ENCODE measurements at regions not wholly inside any gene's neighbourhood (a gene's known extent, or its start where the extent isn't known, plus 50 kb on each side); places are given as distances from the start of the nearest gene placed in this dataset.
"Not testable (repeated sequence)": the region's sequence is repeated elsewhere in the genome, so short reads cannot be mapped to it uniquely, and the experiment has no call there.

DNA sequence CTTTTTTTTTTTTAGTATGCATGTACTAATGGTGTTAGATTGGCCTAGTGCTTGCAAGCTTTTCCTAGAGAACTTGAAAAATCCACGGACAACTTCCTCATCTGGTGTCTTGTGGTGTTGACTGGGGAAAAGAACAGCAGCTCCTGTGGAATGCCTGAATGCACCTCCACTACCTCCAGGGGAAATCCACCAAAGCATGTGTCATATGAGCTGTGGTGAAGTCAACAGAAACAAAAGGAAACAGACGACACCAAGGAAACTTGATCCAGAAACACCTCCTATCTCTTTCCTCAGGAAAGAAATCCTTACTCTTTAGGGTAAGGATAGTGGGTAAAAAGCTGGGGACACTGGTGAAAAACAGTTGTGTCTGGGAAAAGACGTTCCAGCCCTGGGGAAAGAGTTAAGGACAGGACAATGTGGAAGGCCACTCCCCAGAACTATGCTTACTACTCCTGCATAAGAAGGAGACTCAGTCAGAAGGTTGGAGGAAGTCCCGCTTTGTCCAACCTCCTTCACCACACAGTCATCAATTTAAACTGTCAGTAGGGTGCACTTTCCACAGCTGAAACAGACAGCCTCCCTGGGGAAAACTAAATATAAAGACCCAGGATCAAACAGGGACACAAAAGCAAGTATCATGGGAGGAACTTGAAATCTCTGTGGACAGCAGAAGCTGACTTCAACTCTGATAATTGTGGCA lies 468.8 kb downstream of the TMEM121 start:
- not testable (repeated sequence) for DNase-seq

DNA sequence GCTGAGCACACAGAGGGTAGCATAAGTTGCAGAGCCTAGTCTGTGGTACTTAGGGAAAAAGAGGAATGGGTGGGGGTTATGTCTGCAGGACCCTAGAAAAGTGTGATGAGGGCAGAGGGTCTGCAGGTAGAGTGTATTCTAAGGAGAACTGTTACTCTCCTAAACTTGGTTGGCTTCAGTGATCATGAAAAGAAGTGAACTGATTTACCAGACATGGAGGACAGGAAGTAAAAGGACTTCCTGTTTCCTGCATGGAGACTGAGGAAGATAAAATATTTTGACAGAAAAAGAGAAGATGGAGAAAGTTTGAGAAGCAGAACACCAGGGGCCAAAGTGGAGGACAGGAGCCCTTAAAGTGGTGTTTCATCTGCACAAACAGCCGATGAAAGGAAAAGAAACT lies 472.2 kb downstream of the TMEM121 start:
- not testable (repeated sequence) for DNase-seq

DNA sequence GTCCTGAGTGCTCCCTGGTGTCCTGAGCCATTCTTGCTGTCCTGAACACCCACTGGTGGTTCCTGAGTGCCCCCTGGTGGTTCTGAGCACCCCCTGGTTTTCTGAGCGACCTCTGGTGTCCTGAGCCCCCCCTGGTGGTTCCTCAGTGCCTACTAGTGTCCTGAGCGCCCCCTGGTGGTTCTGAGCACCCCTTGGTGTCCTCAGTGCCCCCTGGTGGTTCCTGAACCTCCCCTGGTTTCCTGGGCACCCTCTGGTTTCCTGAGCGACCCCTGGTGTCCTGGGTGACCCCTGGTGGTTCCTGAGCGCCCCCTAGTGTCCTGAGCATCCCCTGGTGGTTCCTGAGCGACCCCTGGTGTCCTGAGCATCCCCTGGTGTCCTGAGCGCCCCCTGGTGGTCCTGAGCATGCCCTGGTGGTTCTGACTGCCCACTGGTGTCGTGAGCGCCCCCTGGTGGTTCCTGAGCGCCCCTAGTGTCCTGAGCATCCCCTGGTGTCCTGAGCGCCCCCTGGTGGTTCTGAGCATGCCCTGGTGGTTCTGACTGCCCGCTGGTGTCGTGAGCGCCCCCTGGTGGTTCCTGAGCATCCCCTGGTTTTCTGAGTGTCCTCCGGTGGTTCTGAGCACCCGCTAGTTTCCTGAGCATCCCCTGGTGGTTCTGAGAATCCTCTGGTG lies 473.1 kb downstream of the TMEM121 start:
- no peak for DNase-seq

DNA sequence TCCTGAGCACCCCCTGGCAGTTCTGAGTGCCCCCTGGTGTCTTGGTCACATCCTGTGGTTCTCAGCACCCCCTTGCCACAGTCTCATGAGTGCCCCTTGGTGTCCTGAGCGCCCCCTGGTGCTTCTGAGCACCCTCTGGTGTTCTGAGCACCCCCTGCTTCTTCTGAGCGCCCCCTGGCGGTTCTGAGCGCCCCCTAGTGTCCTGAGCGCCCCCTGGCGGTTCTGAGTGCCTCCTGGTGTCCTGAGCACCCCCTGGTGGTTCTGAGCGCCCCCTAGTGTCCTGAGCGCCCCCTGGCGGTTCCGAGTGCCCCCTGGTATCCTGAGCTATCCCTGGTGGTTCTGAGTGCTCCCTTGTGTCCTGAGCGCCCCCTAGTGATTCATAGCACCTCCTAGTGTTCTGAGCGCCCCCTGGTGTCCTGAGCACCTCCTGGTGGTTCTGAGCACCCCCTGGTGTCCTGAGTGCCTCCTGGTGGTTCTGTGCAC lies 473.7 kb downstream of the TMEM121 start:
- DNase-seq: not testable (repeated sequence)

DNA sequence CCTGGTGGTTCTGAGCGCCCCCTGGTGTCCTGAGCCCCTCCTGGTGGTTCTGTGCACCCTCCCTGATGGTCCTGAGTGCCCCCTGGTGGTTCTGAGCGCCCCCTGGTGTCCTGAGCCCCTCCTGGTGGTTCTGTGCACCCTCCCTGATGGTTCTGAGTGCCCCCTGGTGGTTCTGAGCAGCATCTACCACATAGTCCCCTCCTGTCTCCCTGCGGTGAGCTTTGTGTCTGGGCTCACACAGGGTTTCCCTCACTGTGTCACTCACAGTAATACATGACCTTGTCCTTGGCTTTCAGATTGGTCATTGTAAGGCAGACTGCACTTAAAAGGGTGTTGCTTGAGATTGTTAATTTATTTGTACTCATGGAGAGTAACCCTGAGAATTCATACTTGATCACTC lies 474.9 kb downstream of the TMEM121 start:
- not testable (repeated sequence) for DNase-seq

DNA sequence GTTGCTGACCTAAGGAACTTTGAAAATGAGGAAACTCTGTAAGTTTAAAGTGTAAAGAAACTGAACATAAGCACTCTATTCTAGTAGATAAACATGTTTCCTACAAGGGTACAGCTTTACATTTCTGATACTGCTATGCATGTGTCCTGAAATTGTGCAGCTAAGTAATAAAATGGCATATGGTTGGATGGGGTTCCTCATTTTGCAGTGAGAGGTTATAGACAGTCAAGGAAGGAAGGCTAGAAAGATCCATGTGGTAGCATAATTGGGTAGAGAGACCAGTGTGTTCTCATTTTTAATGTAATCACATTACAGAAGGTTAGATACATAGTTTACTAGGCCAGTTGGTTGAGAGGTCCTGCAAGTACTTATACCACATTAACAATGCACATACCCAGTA lies 477.0 kb downstream of the TMEM121 start:
- no peak for DNase-seq

DNA sequence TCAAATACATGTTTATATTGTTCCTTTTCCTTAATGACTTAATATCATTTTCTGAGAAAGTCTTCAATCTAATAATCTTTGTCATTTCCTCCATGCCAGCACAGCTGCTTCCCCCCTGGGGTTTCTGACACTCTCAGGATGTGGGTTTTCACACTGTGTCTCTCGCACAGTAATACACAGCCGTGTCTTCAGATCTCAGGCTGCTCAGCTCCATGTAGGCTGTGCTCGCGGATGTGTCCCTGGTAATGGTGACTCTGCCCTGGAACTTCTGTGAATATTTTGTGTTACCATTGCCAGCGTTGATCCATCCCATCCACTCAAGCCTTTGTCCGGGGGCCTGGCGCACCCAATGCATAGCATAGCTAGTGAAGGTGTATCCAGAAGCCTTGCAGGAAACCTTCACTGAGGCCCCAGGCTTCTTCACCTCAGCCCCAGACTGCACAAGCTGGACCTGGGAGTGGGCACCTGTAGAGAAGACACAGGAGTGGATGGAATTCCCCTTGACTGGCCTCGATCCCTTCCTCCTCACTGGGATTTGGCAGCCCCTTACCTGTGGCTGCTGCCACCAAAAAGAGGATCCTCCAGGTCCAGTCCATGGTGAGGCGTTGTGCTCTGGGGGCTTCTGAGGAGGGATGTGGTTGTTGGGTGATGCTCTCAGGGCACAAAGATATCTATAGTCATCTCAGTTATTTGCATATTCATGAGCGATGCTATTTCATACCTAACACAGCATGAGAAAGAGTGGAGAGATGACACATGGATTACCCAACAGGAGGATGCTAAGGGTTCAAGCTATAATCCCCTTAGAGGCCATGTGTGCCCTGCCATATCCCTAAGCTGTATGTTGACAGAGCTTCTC lies 478.8 kb downstream of the TMEM121 start:
- not testable (repeated sequence) for DNase-seq

DNA sequence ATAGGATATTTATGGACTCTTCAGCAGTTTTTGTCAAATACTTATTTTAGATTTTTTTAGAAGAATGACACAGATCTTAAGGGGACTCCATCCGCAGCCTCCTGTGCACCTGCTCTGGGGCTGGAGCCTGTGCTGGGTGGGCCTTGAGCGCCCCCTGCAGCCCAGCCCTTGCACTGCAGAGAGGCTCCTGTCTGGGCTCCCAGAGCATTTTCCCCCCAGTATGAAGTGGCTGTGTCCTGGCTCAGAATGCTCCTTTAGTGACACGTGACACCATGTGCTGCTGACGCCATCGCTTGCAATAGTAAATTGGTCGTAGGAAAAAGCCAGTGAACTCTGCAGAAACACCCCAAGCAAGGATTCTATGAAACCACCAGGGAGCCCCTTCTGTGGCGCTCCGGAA lies 479.7 kb downstream of the TMEM121 start:
- not testable (repeated sequence) for DNase-seq

DNA sequence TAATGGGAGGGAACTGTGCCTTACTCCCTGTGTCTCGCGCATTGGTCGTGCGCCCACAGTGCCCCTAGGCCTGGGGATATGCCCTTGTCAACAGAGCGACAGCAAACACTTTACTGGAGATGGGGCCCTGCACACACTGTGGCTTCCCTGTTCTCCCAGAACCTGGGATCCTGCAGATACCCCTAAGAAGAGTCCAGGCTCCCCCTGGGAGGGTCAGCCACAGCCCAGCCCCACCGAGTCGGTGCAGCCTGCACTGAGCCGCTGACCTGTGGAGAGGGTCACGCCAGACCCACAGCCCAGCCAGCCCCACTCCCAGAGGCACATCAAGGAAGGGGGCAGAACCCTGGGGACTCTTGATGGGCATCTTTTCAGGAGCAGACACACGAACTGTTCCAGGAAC lies 480.3 kb downstream of the TMEM121 start:
- not testable (repeated sequence) for DNase-seq

DNA sequence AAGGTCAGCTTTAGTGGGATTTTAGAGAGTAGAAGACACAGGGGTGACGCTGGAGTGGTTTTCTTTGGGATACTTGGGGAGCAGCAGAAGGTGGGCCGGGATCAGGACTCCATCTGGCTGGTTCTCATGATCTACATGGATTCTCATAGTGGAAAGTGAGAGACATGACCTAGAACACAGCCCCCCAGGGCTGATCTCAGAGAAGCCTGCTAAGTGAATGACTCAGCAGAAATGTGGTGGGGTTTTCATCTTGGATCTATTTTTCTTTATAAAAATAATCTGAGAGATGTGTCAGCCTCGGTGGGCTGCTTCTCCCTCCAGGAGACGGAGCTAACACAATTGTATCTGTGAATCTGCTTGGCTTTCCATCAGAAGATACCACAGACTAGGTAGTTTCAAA lies 484.4 kb downstream of the TMEM121 start:
- DNase-seq: no peak

DNA sequence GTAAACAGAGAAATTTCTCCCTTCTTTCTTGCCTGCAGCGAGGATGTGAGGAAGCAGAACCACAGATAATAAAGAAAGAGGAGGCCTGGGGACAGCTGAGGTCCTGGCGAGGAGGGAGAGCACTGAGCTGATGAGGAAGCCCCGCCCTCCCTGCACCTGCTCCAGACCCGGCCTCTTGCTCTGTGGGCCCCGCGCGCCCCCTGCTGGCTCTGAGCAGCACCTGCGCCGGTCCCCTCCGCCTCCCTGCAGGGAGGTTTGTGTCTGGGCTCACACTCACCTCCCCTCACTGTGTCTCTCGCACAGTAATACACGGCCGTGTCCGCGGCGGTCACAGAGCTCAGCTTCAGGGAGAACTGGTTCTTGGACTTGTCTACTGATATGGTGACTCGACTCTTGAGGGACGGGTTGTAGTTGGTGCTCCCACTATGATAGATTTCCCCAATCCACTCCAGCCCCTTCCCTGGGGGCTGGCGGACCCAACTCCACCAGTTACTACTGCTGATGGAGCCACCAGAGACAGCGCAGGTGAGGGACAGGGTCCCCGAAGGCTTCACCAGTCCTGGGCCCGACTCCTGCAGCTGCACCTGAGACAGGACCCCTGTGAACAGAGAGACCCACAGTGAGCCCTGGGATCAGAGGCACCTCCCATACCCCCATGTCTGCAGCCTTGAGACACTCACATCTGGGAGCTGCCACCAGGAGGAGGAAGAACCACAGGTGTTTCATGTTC lies 485.4 kb downstream of the TMEM121 start:
- not testable (repeated sequence) for DNase-seq

DNA sequence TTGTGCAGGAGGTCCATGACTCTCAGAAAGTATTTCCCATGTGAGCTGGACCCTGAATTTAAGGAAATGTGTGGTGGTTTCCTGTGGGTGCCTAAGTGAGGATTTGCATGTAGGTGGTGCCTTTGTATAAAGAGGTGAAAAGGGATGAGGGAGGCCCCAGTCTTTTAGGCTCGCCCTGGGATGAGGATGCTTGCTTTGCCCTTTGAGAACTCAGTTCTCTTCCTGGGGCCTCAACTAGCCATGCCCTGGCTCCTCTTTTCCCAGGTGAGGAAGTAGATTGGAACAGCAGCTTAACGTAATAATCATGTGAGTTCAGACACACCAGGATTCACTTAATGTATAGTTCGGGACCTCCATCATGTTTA lies 486.0 kb downstream of the TMEM121 start:
- not testable (repeated sequence) for DNase-seq

DNA sequence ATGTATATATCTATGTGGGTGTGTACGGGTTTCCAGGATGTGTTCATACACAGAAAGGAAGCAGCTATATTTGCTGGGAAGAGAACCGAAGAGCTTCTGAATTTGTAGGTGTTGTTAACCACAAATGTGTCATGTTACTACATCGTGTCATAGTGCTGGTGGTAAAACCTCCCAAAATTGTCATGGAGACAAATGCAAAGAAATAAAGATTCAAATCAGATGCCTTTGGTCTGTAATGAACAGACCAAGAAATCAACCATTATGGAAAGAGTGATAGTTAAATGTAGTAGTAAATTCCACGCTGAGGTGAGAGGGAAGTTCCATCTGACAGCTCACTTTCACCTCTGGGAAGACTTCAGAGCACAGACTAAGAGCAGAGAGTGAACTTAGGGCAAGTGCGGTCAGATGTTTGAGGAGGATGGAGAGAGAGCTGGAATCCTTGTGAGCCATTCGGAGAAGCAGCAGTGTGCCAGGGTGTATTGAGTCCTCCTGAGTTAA lies 487.5 kb downstream of the TMEM121 start:
- DNase-seq: no peak

DNA sequence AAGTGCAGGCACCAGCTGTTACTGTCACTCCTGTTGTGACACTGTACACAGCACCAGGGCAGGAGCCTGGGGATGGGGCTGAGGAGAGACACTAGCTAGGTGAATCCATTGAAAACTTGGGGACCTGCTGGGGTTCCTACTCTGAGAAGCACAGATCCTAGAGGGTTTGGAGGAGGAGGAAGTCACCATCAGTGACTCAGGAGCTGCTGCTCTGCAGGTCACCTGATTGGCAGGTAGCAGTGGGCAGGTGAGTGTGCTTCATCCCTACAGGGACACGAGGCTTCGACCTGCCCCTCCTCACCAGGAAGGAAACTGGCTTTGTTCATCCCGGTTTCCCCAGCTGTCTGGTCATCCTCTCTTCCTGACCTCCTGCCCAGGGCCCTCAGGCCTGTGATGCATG lies 491.6 kb downstream of the TMEM121 start:
- DNase-seq: not testable (repeated sequence)

DNA sequence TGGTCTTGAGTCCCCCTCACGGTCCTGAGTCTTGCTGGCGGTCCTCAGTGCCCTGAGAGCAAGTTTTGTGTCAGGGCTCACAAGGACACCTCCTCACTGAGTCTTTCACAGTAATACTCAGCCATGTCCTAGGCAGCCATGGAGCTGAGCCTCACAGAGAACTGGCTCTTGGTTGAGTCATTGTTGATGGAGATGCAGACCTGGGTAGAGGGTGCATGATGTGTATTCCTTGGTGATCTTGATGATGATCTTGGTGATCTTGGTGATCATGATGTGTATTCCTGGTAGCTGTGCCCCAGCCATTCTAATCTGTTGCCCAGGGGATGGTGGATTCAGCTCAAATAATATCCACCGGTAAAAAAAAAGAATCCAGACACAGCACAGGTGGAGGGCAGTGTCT lies 495.4 kb downstream of the TMEM121 start:
- no peak for DNase-seq

DNA sequence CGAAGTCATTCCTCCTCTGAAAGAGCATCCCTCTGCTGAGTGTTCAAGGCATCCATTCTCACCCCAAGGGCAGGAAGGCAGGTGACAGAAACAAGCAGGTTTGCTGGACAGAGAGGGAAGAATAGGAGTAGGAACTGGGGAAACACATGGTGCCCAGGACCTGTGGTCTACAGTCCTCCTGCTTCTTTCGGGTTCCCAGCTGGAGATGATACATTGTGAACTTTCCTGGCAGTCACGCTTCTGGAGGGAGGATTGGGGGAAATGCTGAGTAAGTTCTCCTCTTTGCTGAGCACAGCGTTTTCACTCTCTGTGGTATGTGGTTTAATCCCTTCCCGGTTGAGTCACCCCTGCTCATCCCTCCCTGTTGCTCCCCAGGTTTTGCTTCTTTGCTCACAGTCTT lies 496.3 kb downstream of the TMEM121 start:
- not testable (repeated sequence) for DNase-seq

DNA sequence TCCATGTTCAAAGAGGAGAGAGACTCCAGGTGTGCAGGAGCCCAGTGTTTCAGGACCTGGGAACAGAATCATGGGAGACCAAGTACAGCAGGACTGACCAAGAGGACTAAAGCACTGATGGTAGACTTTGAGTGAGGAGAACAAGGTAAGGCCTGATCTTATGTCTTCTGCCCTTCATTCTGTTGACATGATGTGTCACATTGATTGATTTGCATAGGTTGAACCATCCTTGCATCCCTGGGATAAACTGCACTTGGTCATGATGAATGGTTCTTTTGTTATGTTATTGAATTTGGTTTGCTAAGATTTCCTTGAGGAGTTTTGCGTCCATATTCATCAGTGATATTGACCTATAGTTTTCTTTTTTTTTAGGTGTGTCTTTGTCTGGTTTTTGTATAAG lies 497.0 kb downstream of the TMEM121 start:
- DNase-seq: no peak

DNA sequence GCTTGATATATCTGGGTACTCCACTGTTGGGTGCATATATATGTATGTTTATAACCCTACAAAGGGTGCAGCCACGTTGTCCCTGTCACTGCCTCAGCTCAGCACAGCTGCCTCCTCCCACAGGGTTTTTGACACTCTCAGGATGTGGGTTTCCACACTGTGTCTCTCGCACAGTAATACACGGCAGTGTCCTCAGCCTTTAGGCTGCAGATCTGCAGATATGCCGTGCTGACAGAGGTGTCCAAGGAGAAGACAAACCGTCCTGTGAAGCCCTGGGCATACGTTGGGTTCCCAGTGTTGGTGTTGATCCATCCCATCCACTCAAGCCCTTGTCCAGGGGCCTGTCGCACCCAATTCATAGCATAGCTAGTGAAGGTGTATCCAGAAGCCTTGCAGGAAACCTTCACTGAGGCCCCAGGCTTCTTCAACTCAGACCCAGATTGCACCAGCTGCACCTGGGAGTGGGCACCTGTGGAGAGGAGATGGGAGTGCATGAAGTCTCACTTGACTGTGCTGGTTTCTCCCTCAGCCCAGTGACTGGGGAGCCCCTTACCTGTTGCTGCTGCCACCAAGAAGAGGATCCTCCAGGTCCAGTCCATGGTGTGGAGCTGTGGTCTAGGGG lies 498.7 kb downstream of the TMEM121 start:
- no peak for DNase-seq

DNA sequence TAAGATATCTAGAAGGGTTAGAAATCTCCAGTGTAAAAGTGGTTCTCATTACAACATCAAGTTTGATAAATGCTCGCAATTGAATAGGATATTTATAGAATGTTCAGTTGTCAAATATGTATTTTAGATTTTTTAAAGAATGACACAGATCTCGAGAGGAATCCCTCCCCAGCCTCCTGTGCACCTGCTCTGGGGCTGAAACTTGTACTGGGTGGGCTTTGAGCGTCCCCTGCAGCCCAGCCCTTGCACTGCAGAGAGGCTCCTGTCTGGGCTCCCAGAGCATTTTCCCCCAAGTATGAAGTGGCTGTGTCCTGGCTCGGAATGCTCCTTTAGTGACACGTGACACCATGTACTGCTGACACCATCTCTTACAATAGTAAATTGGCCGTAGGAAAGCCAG lies 499.6 kb downstream of the TMEM121 start:
- no peak for DNase-seq

DNA sequence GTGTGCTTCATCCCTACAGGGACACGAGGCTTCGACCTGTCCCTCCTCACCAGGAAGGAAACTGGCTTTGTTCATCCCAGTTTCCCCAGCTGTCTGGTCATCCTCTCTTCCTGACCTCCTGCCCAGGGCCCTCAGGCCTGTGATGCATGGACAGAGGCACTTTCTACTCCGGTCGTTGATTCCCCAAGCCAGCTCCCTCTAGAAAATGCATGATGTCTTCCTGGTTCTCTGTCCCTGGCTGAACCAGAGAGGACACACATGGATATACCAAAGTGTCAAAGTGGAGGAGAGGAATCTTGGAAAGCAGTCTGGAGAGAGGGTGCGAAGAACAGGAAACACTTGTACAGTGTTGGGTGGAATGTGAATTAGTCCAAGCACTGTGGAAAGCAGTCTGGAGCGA lies 501.4 kb downstream of the TMEM121 start:
- not testable (repeated sequence) for DNase-seq

DNA sequence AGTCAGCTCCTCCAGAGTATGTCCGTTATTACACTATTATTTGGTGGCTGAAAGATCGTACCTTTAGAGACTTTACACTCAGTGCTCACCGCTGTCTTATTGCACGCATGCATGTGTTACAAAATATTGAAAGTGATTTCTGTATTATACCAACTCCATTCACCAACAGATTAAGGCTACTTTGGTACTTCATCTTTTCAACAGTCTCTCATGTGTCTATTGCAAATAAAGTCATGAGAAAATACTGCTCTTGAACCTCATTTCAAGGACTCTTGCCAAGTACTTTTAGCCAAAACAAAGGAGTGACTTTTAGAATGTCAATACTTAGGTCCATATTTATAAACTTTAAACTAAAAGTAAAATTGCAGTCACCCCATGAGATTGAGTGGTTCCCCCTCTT lies 503.6 kb downstream of the TMEM121 start:
- no peak for DNase-seq

DNA sequence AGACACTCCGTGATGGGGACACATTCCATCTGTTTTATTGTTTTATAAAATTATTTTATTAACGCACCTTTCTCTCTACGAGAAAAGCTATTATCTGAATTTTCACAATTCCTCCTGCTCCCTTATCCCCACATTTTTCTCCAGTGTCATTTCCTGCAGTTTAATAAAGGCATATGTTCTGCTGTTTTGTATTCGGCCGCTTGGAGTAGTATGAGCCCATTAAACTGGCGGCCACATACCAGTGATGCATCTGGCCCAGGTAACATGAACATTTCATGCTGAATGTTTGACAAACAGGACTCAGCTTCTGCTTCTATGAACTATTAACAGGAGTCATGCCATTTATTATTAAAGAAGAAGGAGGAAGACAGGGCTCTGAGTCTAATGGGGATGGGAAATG lies 511.0 kb downstream of the TMEM121 start:
- DNase-seq: no peak
